ENCODE measurements at regions not wholly inside any gene's neighbourhood (a gene's known extent, or its start where the extent isn't known, plus 50 kb on each side); places are given as distances from the start of the nearest gene placed in this dataset.

- TF ChIP-seq, protein P1, sequence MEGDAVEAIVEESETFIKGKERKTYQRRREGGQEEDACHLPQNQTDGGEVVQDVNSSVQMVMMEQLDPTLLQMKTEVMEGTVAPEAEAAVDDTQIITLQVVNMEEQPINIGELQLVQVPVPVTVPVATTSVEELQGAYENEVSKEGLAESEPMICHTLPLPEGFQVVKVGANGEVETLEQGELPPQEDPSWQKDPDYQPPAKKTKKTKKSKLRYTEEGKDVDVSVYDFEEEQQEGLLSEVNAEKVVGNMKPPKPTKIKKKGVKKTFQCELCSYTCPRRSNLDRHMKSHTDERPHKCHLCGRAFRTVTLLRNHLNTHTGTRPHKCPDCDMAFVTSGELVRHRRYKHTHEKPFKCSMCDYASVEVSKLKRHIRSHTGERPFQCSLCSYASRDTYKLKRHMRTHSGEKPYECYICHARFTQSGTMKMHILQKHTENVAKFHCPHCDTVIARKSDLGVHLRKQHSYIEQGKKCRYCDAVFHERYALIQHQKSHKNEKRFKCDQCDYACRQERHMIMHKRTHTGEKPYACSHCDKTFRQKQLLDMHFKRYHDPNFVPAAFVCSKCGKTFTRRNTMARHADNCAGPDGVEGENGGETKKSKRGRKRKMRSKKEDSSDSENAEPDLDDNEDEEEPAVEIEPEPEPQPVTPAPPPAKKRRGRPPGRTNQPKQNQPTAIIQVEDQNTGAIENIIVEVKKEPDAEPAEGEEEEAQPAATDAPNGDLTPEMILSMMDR (IDR thresholded peaks at IDR 0.05; ENCODE audit: low read depth, low read length, missing input control): no peak
- TF ChIP-seq, protein P2, sequence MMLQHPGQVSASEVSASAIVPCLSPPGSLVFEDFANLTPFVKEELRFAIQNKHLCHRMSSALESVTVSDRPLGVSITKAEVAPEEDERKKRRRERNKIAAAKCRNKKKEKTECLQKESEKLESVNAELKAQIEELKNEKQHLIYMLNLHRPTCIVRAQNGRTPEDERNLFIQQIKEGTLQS (IDR thresholded peaks at IDR 0.05): no peak
- TF ChIP-seq YY1 (IDR thresholded peaks at IDR 0.05) (no peak), REST (IDR thresholded peaks at IDR 0.05) (no peak), GABPA (IDR thresholded peaks at IDR 0.05 in 1 of 2, conservative IDR thresholded peaks at IDR 0.05 in 1 of 2) (no peak)
Observed at GRCh38 chr2:134774786-134775641, 56.2 kb upstream of the TMEM163 start.
